HG03135 (cell line): ENCODE measurements at regions not wholly inside any gene's neighbourhood (a gene's known extent, or its start where the extent isn't known, plus 50 kb on each side); places are given as distances from the start of the nearest gene placed in this dataset.
"Not testable (repeated sequence)": the region's sequence is repeated elsewhere in the genome, so short reads cannot be mapped to it uniquely, and the experiment has no call there.

ENCODE experiments used
- ATAC-seq: cut with Tn5 transposase; IDR thresholded peaks from one replicate; pipeline ENCODE4 v1.9.1; 2021; ENCODE audit warnings: mild to moderate bottlenecking, moderate library complexity; ENCODE audit not compliant: unreplicated experiment

DNA sequence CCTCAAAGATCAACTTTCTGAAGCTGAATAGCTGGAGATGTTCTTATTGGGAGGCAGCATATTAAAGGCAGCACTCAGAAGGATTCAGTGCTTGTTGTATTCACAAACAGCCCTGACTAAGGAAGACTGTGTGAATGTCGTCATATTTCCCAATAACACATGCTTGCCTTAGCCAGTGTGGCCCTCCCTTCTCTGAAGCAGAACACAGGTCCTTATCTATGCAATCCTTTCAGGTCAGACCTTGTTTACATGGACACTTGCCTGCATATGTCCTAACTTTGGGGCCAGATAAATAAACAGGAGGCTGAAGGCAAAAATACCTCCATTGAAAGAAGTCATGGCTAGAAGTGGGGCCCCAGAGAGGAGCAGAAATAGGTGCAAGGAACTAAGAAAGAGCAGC, 97.2 kb downstream of the SLC4A3 start:
- ATAC-seq = no peak

DNA sequence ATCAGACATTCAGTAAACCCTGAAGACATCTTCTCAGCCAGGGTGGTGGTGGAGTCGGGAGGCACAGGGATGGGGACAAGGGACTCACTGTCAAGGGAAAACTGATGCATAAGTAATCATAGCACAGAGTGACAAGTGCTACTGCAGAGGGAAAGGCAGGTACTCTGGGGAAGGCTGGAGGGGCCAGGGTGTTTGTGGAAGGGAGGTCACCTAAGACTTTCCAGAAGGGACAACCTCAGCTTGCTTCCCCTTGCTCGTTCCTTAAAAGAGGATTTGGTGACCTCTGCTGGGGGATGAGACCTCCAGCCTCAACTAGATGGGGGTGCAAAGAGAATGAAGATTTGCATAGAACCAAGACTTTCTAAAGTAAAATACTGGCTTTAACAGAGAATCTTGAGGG, 99.5 kb downstream of the SLC4A3 start:
- ATAC-seq = no peak

- no peak for ATAC-seq
These were observed 100.5 kb downstream of the SLC4A3 start for GRCh38 chr2:219727771-219728429.

GRCh38 chr2:219728991-219729487, 101.6 kb downstream of the SLC4A3 start:
- ATAC-seq = no peak

DNA sequence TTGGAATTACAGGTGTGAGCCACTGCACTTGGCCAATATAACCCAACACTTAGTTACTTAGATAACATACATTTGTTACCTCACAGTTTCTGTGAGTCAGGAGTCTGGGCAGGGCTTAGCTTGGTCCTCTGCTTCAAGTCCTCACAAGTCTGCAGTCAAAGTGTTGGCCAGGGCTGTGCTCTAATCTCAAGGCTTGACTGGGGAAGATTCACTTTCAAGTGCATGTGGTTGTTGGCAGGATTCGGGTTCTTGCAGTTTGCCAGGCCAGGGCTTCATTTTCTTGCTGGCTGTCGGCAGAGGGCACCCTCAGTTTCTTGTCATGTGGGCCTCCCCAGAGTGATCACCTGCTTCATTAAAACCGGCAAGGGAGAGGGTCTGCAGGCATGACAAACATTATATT, 103.7 kb downstream of the SLC4A3 start:
- no peak for ATAC-seq

DNA sequence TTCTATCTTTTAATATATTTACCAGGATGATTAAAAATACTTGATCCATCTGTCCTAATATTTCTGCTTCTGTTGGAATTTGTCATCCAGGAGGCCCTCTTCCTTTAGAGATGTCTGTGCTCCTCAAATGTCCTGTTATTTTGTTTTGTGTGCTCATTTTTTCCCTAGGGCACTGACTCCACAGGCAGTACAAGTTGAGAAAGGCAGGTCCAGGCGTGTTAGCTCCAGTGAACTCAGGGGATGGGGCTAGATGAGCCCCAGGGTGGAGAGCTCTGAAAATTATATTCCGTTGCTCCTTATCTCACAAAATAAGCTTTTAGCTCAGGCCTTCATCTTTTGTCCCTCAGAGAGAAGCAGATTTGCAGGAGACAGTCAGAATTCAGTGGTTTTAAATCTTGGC, 105.7 kb downstream of the SLC4A3 start:
- ATAC-seq = no peak

GRCh38 chr2:219733746-219734145, 106.3 kb downstream of the SLC4A3 start:
- ATAC-seq = no peak

DNA sequence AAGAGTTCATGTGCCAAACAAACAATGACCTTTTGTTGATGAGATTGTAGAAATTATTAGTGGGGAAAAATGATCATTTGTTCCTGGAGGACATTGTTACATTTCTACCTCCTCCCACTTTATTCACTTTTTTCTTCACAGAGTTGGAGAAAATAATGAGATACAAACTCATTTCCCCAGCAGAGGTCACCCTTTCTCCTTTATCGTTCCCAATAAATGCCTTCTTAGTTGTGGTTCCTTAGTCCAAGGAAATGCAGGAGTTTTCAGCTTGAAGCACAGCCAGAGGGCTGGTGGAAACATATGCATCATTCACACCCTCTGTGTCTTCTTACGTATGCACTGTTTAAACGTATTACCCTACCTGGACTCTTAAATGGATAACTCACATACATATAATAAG, 108.8 kb downstream of the SLC4A3 start:
- ATAC-seq = no peak

GRCh38 chr2:219737270-219737691, 109.9 kb downstream of the SLC4A3 start:
- no peak for ATAC-seq

GRCh38 chr2:219739066-219739465, 111.6 kb downstream of the SLC4A3 start:
- no peak for ATAC-seq

DNA sequence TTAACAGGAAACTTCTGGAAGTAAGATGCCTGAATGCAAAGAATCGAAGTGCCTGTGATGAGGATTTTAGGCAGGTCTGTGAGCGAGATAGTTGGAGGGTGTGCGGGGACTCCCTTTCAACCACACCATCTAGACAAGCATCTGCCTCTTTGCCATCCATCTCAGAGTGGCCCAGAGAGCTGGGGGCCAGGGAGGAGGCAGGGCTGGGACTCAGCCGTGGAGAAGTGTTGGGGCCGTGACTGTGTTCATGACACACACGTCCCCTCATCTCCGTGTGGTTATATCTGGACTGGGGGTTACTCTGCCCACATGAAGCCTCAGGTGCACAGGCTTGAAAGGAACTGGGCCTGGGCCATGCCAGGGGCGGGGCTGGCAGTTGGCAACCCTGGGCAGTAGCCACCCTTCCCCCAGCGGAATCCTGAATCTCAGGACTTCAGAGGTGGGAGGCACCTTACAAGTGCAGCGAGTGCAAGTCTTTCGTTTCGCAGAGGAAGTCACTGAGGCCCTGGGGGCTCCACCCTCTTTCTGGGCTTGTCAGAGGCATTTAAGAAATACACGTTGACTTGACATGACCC, 112.5 kb downstream of the SLC4A3 start:
- ATAC-seq = no peak

DNA sequence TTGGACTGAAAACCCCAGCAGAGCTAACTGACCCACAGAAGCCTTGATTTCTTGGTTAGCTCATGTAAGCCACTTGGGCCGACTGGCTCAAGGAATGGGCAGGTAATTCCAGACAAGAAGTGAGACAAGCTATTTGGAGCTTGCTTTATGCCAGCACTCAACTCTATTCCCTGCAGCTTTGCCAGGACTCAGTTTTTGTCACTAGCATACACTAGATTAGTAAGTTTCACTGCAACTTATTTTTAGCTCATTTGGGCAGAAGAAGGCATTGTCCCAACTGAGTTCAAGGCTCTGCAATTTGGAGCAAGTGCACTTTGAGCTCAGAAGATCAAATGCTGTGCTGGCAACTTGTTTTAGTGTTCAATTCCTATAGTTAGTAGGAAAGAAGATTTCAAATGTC, 116.1 kb downstream of the SLC4A3 start:
- no peak for ATAC-seq

DNA sequence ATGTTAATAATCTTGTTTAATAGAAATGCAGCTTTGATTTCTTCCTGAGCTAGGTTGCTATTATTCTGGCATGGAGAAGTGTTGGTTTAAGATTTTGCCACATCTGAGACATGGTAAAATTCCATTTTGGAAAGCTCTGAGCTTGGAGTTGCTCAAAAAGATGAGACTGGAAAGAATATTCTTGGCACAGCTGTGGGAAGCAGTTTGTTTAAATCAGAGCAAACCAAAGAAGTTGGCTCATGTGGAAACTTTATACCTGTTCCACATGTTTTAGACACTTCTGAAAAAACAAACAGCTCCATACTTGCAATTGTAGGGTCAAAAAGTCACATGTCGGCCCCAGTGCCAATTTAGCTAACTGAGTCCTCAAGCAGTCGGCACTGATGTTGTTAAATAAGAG, 116.6 kb downstream of the SLC4A3 start:
- no peak for ATAC-seq

DNA sequence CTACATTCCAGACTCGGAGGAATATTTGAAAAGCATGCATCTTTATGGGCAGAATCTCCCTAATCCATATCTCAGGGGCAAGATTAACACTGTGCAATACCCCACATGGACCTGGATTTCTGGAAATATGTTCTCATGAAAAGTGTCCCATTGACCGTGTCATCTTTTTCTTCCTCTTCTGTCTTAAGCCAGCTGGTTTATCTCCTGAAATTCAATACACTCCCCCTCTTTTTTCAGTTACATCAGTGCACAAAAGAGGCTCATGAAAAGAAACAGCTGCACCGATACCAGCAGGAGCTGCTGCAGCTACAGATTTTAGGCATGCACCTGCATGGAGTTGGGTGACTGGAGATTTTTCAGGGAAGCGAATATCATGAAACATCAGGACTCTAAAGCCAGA, 117.2 kb downstream of the SLC4A3 start:
- ATAC-seq = no peak

- ATAC-seq = no peak
These were observed 120.2 kb downstream of the SLC4A3 start for GRCh38 chr2:219747637-219748036.

DNA sequence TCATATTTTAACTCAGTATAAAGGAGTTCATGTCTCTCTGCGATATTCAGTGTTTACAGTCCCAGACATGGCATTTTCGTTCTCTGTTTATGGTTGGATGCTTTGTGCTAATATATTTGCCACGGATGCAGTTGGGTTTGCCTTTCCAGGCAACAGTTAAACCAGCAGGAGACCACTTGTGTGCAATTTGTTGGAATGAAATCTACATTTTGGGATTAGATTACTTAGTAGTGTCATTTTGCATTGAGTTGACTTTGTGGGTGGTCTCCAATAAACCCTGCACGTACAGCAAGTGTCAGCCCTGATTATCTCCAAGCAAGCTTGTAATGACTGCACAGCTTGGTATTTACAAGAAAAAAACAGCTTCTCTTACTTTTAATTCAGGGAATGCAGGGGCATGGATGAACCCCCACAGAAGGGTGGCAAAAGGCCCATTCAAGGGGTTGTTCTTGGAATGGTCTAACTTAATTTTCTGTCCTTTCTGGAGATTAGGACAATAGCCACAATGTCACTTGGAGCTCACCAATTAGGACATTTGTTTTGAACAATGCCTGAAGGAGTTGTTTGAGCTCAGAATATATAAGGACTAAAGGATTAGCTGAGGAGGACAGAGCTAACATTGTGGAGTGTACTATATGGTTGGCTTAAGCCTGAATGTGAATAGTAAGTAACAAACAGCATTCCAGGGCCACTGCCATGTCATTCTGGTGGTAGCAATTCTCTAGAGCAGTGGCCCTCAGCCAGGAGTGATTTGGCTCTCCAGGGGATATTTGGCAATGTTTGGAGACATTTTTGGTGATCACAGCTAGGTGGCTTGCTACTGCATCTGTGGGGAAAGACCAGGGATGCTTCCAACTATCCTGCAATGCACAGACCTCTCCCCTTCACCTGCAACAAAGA, 121.5 kb downstream of the SLC4A3 start:
- ATAC-seq = no peak

GRCh38 chr2:219751121-219751520, 123.7 kb downstream of the SLC4A3 start:
- ATAC-seq = not testable (repeated sequence)

DNA sequence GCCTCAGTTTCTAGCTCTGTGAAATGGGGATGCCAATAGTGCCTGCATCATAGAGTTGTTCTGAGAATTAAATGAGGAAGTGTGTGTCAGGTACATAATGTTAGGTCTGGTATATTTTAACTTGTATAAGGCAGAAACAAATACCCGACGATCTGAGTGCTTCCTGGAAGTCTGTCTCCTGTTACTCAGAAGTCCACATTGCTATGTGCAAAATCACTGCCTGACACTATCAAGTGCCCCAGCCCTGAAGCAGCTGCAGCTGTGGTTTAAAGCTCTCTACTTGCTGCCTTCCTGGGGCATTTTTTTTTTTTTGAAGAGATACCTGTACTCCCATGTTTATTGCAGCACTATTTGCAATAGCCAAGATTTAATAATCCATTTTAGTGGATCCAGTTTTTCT, 125.3 kb downstream of the SLC4A3 start:
- no peak for ATAC-seq

- ATAC-seq = no peak
These were observed 131.7 kb downstream of the SLC4A3 start for GRCh38 chr2:219758907-219759680.

GRCh38 chr2:219759801-219760200, 132.4 kb downstream of the SLC4A3 start:
- ATAC-seq = no peak
